OCI-LY3 (cell line): ENCODE measurements at regions not wholly inside any gene's neighbourhood (a gene's known extent, or its start where the extent isn't known, plus 50 kb on each side); places are given as distances from the start of the nearest gene placed in this dataset.

Experiments
- EZH2phosphoT487 ChIP-seq: fragments of 200-600 bp; shearing (Covaris generic); IDR thresholded peaks from 2 replicates; pipeline ENCODE4 v1.6.1; 2018; ENCODE audit warnings: antibody characterized with exemption, mixed run types, low read depth
- TF ChIP-seq, protein P1 (sequence below): fragments of 200-600, 300-600 bp; sonication (generic); IDR thresholded peaks from 2 replicates; pipeline ENCODE4 v1.5.1; 2014; ENCODE audit warnings: antibody characterized with exemption, low read length, low read depth

DNA sequence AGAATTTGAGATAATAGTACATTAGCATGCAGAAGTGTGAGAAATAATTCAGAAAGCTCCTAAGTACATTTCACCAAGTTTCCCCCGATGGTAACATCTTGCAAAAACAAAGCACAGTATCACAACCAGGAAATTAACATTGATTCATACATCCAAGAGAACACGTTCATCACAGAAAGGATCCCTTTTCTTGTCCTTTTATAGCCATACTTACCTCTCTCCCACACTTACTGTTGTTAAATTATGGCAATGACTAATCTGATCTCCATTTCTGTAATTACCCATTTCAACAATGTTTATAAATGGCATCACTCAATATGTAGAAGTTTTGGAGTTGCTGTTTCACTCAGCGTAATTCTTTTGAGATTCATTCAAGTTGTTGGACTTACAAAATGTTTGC lies 1260.0 kb downstream of the CDH8 start:
- TF ChIP-seq, protein P1, sequence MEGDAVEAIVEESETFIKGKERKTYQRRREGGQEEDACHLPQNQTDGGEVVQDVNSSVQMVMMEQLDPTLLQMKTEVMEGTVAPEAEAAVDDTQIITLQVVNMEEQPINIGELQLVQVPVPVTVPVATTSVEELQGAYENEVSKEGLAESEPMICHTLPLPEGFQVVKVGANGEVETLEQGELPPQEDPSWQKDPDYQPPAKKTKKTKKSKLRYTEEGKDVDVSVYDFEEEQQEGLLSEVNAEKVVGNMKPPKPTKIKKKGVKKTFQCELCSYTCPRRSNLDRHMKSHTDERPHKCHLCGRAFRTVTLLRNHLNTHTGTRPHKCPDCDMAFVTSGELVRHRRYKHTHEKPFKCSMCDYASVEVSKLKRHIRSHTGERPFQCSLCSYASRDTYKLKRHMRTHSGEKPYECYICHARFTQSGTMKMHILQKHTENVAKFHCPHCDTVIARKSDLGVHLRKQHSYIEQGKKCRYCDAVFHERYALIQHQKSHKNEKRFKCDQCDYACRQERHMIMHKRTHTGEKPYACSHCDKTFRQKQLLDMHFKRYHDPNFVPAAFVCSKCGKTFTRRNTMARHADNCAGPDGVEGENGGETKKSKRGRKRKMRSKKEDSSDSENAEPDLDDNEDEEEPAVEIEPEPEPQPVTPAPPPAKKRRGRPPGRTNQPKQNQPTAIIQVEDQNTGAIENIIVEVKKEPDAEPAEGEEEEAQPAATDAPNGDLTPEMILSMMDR, result no peak
- no peak for TF ChIP-seq EZH2phosphoT487
